NCI-H1930 (cell line): ENCODE measurements at regions not wholly inside any gene's neighbourhood (a gene's known extent, or its start where the extent isn't known, plus 50 kb on each side); places are given as distances from the start of the nearest gene placed in this dataset.

ENCODE experiments used
- DNase-seq, 2 experiments: peaks; one replicate each; lab custom pipeline; 2025; lab: John Stamatoyannopoulos, UW

DNA sequence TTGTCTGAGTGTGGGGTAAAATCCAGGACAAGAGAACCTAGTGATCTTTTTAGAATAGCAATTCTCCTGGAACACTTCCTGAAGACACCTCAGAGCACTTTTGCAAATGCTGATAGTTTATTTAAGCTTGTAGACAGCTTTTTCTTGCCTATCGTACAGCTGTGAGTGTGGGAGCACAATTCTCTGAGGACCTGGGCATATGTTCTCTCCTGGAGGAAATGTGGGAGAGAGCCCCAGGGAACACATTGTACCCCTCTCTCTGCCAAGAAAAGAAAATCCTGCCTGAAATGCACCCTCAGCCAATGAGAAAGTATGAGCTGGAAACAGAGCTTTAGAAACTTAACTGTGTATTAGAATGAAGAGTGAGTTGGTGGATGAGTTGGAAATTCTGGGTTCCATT lies 308.3 kb upstream of the SEMA6D start:
- no peak for DNase-seq

DNA sequence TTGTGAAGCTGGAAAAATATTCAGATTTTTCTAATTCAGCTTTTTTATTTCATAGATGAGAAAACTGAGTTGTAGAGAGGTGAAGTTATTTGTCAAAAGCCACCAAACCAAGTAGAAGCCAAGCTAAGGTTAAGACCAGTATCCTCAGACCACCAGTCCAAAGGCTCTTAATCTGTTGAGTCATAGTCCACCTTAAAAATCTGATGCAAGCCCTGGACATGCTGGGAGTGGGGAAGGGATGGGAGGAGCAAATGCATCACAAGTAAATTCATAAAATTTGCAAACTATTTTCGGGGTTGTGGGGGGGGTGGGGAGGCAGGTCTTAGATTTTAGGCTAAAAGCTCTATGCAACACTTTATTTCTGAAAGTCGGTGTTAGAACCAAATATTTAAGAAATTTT lies 307.7 kb upstream of the SEMA6D start:
- DNase-seq: no peak

DNA sequence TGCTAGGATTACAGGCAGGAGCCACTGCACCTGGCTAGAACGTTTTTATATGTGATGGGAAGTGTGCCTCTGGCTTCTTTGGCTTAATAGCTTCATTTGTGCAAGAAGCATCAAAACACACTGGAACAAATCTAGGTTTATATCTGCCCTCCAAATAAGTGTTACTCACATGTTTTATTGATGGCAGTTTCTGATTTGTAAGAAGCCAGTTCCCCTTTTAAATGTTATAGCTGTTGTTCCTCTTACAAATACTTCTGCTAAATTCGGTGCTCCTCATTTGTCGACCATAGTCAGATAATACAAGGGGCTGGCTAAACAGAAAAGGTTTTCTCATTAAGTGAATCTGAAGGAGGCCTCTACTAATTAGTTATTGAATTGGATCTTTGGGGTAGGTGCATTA lies 307.1 kb upstream of the SEMA6D start:
- no peak for DNase-seq

DNA sequence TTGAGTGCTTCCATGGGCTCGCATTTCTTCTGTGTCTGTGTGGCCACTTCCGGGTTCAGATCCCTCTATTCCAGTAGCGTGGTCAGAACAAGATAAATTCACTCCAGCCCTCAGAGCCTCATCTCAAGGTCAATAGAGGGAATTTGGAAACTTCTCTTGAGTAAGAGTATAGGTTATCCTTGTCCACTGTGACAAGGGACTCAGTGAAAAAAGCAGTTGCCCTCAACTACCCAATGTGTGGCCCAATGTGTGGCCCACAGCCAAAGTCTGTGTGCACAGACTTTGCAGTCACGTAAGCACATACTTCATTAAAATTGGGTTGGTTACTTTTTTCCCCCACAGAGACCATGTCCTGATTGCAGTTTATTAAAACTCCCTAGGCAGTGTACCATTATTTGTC lies 305.6 kb upstream of the SEMA6D start:
- no peak for DNase-seq

DNA sequence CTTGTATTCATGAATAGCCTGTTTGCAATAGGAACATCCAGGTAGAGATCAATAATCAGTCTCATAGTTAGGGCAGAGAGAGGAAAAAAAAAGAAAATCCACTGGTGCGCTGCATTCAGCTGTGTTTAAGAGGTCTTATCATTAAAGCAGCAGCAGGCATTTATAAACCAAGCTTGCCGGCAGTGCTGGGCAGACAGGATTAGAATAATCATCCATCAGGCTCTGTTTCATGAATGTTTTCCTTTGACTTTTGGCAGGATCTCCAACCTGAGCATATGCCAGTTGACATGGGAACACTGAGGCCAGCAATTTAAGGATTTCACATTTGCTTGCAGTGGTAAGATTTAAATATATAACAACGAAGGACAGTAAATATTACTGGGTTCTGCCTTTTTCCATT lies 305.2 kb upstream of the SEMA6D start:
- no peak for DNase-seq

DNA sequence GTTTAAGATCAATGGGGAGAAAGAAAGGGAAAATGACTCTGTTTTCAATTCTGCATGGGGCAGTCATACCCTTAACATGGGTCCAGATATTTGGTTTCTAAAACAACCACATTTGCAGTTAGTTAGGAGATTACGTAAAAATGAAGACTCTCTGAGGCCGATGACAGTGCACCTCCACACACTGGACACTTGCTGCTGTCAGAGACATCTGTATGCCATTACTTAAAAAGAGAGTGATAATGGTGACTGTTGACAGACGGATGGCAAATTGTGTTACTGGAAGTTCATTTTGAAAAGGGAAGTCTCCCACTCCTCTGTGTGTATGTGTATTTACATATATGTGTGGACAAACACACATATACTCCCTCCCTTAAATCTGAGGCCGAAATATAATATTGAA lies 304.5 kb upstream of the SEMA6D start:
- no peak for DNase-seq

DNA sequence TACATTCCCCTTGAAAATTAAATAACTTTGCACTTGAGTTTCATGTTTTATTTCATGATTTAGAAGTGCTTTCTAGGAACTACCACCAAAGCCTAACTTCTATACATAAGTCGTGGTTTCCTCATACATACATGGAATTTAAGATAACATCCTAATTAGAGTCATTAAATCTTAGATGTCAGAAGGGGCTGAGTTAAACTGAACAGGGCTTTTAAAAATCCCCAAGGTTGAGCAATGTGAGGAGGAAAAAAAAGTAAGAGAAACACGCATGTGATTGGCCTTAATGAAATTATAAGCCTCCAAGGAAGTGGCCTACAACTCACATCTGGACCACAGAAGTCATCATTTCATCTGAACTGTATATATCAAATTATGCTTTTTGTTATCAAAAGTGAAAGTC lies 303.1 kb upstream of the SEMA6D start:
- DNase-seq: no peak

DNA sequence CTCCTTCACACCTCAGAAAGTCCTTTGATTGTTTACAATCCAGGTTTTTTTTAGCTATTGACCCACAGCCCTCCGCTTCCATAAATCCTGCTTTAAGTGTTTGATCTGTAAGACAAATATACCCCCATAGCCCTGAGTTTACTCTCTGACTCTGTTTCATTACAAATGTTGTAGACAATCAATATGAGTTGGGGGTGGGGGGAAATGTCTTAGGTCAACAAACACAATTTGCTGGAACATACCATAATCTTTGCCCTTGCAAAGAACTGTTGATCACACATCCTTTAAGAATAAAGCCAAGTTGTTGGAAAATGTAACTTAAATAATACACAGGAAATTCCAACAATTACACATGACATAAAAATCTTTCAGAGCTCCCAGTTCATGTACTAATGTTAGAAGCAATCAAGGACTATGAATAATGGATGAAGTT lies 301.8 kb upstream of the SEMA6D start:
- no peak for DNase-seq

DNA sequence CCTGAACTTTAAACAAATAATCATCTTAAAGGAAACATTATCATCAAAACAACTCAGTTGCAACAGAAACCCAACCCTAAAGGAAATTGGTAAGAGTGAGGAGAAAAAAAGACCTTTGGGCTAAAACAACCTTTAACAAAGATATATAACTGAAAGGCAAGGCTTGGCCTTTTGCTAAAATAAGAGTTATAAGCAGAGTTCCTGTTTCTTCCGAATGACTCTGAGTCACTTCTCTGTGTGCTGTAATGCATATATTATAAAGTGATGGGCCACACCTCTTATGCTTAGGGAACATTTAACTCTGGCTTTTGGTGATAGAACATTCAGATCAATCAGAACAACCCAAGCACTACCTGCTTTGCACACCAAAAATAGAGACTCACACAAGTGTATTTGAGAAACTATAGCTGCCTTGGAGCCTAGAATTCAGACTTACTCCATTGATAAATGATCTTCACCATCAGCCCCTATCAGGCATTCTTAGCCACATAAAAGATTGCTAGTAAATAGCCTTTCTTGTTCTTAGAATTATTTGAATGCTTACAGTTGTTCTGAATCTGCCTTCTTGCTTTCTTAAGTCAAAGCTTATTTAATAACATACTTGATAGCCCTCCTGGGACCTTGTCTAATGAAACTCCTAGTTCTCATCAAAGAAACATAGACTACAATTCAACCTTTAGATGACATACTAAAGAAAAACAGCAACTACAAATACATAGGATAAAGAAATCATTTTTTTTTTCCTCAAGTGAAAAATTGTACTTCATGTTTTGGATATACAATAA lies 294.2 kb upstream of the SEMA6D start:
- DNase-seq: no peak

DNA sequence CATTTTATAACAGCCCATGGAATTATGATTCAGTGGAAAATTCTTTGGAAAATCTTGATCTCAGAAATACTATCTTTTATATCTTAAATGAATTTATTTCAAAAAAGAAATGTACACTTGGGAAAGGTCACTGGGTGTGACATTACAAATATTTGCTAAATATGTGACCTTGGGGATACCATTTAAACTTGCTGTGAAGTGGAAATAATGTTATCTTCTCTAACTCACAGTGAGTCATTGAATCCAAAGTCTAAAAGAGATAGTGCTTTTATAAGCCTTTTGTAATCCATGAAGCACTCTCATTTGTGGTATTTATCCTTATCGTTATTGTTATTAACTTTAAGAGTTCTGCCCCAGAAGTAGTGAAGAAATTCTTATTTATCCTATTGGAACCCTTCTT lies 289.8 kb upstream of the SEMA6D start:
- DNase-seq: no peak

DNA sequence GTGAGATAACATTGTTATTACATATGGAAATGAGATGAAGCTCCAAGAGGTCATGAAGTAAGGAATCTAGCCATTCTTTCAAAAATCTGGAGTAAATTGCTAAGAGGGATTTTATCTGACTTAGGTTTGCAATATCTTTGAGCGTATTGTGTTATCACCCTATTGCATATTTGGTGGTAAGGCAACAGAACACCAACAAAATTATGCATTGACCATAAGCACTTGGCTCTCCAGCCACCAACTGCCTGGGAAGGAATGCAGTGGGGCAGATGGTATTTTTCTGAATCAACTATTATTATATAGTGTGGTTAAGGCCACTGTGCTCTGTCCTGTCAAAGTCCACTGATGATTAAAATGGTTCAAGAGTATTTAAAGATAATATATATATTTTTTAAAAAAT lies 287.9 kb upstream of the SEMA6D start:
- DNase-seq: no peak

DNA sequence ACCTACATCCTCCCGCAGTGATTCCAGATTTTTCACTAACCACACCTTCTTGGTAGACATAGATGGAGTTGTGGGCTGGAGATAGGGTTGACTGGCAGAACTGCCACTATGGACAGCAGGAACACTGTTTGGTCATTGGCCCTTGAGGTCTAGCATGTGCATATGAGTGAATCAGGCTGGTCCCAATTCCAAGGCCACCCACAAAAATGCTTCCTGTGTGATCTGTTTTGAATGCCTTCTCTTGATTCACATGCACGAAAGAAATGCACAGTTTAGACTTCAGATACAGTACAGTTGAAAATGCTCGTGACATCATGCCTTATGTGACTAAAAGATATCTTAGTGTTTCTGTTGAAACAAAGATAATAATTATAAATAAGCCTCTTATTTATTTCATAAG lies 285.8 kb upstream of the SEMA6D start:
- DNase-seq: no peak

DNA sequence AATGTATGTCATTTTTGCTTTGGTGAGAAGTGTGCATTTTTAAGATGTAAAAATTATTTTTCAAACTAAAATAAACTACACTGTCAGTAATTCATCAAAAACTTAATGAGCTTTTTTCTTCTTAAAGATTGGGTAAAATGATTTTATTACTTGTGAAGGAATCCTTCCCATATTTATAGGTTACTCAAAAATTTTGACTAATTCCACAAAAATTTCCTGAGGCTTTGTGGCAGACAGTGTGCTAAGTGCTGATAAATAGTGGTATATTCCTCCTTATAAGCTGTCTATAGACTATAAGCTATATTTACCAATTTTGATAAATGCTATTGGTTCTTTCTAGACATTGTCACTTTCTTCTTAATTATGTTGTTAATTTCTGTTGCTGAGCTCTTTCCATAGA lies 284.5 kb upstream of the SEMA6D start:
- DNase-seq: no peak

DNA sequence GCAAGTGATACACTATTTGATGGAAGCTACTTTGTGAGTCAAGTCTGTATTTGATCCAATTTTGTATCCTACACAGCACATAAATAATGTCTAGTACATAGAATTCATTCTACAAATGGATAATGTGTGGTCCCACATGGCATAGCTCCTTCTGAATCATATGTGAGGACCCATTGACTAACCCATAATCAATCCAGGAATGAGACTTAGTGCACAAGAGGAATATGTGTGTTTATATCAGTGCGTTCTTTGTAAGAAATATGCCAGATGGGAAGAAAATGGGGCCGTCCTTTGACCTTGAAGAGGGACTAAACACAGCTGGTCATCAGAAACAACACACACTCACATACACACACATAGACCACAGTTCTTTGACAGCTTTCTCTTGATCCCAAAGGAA lies 282.7 kb upstream of the SEMA6D start:
- DNase-seq: no peak

DNA sequence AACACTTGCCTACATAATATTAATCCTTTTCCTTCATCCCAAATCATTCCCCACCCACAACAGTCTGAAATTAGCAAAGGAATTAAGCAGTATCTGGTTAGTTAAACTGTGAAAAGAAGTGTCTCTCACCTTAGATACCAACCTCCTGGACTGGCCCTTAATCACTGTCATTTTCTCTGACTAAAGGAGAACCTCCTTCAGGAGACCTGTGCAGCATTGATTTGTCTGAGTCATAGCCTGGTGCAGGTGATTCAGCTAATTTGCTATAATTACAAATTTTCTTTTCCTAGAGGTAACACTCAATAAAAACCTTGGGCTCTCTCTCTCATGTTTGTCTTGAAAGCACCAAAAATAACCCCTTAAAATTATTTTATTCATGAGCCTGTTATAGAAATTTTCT lies 279.8 kb upstream of the SEMA6D start:
- DNase-seq: no peak

DNA sequence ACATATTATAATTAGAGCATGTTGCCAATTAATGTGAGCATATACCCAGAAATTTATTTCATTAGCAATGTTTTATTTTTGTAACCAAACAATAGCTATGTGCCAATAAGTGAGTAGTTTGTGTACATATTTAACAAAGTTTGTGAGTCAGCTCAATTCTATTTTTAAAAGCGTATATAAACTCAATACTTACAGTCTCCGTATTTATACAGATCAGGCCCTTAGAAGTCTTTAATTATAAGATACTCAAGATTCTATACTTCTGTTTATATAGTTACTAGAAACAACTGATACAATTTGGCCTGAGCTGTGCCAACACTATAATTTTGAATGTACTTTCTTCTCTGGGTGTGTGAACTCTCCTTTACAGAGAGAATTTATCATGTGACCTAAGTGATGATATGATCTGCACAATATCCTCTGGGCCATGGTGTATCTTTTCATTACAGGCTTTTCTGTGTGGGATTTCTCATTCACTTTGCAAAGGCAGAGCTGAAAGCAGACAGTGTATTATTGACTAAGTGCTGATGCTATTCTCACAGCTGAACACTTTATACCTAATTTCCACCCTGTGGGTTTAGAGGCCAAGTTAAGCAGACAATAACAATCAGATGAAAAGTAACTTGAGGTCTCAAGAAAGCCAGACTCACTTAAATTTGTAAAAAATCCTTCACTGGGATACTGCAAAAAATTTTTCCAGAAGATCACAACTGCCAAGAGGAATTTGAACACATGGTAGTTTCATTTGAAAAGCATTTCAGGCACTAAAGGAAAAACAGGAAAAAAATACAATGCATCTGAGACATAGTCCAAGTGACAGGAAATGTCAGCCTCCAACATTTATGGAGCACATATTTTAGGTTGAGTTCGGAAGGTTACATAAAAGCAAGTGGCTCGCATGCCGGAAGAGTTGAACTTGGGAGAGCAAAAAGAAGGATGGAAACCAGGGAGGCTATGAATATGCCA lies 277.9 kb upstream of the SEMA6D start:
- DNase-seq: no peak

DNA sequence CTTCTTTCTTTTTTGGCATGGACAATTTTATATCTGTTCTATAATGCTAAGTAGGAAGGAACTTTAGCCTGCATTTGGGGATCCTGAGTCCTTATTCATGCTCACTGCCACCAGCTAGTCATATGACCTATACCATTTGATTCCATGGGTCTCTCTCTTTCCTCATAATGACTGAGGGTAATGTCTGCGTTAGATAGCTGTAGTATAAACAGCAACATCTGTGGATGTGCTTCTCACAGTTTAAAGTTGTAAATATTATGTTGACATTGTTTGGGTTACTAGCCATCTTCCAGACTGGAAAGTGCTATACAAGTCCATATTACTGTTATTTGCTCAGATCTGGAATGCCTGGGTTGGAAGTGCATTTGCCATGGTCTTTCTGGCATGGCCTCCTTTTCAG lies 274.9 kb upstream of the SEMA6D start:
- DNase-seq: no peak

DNA sequence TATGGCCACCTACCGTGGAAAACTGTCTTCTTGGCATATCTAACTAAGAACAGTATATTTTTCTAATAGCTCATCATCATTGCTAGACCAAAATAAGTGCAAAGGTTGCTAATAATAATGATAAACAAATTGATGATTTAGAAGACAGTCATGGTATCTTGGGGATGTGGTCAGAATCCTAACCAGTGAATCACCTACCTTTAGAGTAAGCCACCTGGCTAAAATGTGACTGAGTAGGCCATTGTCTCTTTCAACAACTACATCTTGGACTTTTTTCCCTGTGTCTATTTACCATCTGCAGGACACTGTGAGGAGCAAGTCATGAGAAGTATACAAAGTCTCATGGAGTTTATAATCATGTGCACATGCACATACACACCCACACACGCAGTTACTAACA lies 273.5 kb upstream of the SEMA6D start:
- DNase-seq: no peak

DNA sequence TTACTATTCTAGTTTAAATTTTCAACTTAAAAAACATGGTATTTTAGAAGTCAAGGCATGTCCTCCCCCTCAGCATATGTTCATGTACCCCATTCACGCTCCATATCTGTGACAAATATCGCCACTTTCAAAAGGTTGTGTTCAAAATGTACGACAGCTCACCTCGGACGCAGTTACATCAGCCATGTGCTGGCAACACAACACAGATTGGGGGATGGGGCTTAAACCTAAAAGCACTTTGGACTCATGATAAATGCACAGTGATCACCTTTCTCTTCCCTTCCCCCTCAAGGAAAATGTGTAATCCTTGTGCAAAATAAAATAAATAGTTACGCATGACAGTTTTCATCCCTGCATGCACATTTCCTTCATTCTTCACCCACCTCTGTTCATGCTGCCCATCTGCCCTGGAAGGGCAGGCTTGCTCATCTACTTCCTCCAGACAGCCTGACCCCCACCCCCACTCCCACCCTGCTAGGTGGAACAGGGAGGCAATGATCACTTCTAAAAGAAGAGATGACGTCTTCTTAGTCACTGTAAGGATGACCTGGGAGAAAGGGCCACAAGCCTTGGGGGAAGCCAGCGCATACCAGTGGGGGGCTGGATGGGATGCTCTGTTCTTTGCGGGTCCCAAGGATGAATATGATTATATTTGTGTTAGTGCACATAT lies 271.4 kb upstream of the SEMA6D start:
- no peak for DNase-seq

DNA sequence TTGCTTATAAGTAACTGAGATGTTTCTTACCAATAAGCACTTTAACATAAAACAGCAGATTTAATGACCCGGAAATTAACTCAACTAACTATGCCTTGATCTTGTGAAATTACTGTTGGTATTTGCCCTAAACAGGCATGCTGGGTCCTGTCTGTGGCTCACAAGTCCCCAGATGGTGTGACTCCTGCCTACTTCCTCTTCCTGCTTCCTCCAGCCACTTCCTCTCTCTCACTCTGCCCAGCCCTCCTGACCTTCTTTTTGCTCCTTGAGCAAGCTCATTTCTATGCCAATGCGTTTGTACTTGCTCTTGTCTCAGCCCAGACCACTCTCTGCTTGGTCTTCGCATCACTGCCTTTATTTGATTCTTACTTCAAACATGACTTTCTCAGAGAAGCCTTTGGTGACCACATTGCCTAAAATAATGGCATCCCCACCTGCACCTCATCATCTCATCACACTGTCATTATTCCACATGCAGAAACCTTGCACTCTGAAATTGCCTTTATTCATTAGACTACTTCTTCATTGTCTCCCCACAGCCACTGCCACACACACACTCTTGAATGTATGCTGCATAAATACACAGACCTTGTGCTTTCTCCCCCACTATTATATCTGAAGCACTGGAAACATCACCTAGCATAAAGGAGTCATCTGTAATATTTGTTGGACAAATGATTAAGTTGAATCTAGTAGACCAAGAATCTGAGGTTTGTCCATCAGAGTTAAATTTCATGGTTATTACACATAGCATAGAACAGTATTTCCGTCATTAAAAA lies 256.3 kb upstream of the SEMA6D start:
- DNase-seq: no peak

DNA sequence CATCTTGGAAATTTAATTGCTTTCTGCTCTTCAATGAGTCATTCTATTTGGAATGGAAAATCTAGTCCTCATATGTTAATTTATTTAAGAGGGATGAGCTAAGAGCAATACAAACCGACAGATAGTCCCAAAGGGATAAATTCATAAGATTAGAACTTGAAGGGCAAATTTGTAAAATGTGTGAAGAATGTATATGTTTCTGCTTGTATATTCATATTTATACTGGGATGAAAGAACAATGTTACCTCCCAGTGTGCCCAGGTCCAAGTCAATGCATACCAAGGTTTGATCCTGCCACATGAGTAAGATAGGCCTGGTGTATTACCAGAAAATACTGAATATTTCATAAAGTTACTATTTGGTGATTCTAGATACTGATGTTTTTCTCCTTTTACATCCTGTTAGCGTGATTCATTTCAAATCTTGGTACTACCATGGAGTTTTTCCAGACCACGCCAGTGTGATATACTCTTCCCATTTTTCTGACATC lies 255.6 kb upstream of the SEMA6D start:
- no peak for DNase-seq

DNA sequence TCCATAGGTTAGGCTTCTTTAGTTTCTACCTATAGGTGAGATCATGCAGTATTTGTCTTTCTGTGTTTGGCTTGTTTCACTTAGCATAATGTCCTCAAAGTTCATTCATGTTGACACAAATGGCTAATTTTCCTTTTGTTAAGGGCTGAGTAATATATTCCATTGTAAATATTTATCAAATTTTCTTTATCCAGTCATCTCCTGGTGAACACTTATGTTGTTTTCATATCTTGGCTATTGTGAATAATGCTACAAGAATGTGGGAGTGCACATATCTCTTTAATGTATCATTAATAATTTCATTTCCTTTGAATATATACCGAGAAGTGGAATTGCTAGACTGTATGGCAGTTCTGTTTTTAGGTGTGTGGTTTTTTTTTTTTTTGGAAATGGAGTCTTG lies 250.9 kb upstream of the SEMA6D start:
- DNase-seq: no peak
